SU-DHL-6 (cell line): ENCODE measurements at regions not wholly inside any gene's neighbourhood (a gene's known extent, or its start where the extent isn't known, plus 50 kb on each side); places are given as distances from the start of the nearest gene placed in this dataset.

Experiments used
- H2AFZ ChIP-seq: fragments of 200-600 bp; sonication (generic); 2 replicates; pipeline ENCODE4 v1.6.1; 2014; ENCODE audit warnings: low read depth, mild to moderate bottlenecking, moderate library complexity, mixed read lengths, antibody characterized with exemption, low read length; ENCODE audit not compliant: severe bottlenecking
- H3F3A ChIP-seq: fragments of 200-600 bp; shearing (Covaris generic); 2 replicates; pipeline ENCODE4 v1.6.0; 2016; ENCODE audit warnings: antibody characterized with exemption, mild to moderate bottlenecking; ENCODE audit not compliant: insufficient read depth
- H3K27ac ChIP-seq: fragments of 200-600 bp; sonication (generic); 2 replicates; pipeline ENCODE4 v1.5.1; 2016; ENCODE audit warnings: low read depth, mild to moderate bottlenecking, low read length, moderate library complexity, mixed read lengths
- H3K27me3 ChIP-seq: fragments of 200-600 bp; sonication (generic), shearing (Covaris generic); 2 replicates; pipeline ENCODE4 v1.6.0; 2014; ENCODE audit warnings: mild to moderate bottlenecking, low read length
- H3K36me3 ChIP-seq: fragments of 200-600 bp; sonication (generic); 2 replicates; pipeline ENCODE4 v1.6.1; 2014; ENCODE audit warnings: mild to moderate bottlenecking, low read length, mixed read lengths
- H3K4me2 ChIP-seq: fragments of 300-600, 200-600 bp; shearing (Covaris generic), sonication (generic); 2 replicates; pipeline ENCODE4 v1.6.0; 2014; ENCODE audit warnings: low read length, low read depth, mild to moderate bottlenecking; ENCODE audit not compliant: poor library complexity, severe bottlenecking
- H3K4me3 ChIP-seq: fragments of 200-600 bp; sonication (generic); 2 replicates; pipeline ENCODE4 v1.5.1; 2014; ENCODE audit warnings: antibody characterized with exemption, low read length, mild to moderate bottlenecking, mixed read lengths; ENCODE audit not compliant: insufficient read depth, poor library complexity, severe bottlenecking
- H3K79me2 ChIP-seq: fragments of 200-600 bp; sonication (generic); 2 replicates; pipeline ENCODE4 v1.6.1; 2014; ENCODE audit warnings: mild to moderate bottlenecking, low read length, moderate library complexity; ENCODE audit not compliant: insufficient read depth
- H3K9ac ChIP-seq: fragments of 200-600 bp; sonication (generic); 2 replicates; pipeline ENCODE4 v1.7.0; 2014; ENCODE audit warnings: mild to moderate bottlenecking, low read length
- H3K9me2 ChIP-seq: fragments of 200-600 bp; sonication (generic); replicated peaks from 2 replicates; pipeline ENCODE4 v1.6.1; 2014; ENCODE audit warnings: low read length; ENCODE audit not compliant: insufficient read depth
- H3K9me3 ChIP-seq: fragments of 200-600 bp; sonication (generic); 2 replicates; pipeline ENCODE4 v1.6.1; 2014; ENCODE audit warnings: low read length, mixed read lengths; ENCODE audit not compliant: insufficient read depth
- H4K20me1 ChIP-seq: fragments of 200-600 bp; sonication (generic); 2 replicates; pipeline ENCODE4 v1.6.1; 2014; ENCODE audit warnings: low read depth, mild to moderate bottlenecking, antibody characterized with exemption, low read length, moderate library complexity, mixed read lengths
- CTCF ChIP-seq: fragments of 200-600 bp; sonication (generic); IDR thresholded peaks from one replicate; pipeline ENCODE4 v1.5.1; 2017; ENCODE audit warnings: antibody characterized with exemption, mild to moderate bottlenecking, low read length, moderate library complexity; ENCODE audit not compliant: insufficient read depth, poor library complexity, severe bottlenecking
- EZH2phosphoT487 ChIP-seq: fragments of 200-600 bp; sonication (generic), shearing (Covaris generic); conservative IDR thresholded peaks from 2 replicates; pipeline ENCODE4 v1.6.1; 2018; ENCODE audit warnings: mild to moderate bottlenecking, antibody characterized with exemption, low read length, moderate library complexity, mixed read lengths

GRCh38 chr5:143653766-143654282 is 158.1 kb upstream of the HMHB1 start:
- TF ChIP-seq CTCF: no peak
- TF ChIP-seq EZH2phosphoT487: no peak

GRCh38 chr5:143653256-143653655 is 158.7 kb upstream of the HMHB1 start:
- H3K27ac ChIP-seq: no peak overlapping the region
- H3K79me2 ChIP-seq: no peaks in the 10 kb centered on the region
- H2AFZ ChIP-seq: no peak overlapping the region
- no peak overlapping the region for H3K4me3 ChIP-seq
- no peak overlapping the region for H3K9ac ChIP-seq
- no peak overlapping the region for H3K4me2 ChIP-seq
- H3K36me3 ChIP-seq: no peaks in the 10 kb centered on the region
- no peaks in the 10 kb centered on the region for H3F3A ChIP-seq
- H3K9me3 ChIP-seq: no peaks in the 10 kb centered on the region
- no peak for TF ChIP-seq CTCF
- no peak for TF ChIP-seq EZH2phosphoT487
- H3K9me2 ChIP-seq: no peaks in the 10 kb centered on the region
- H4K20me1 ChIP-seq: no peaks in the 10 kb centered on the region
- no peaks in the 10 kb centered on the region for H3K27me3 ChIP-seq

More at GRCh38 chr5:143653766-143654282, 158.1 kb upstream of the HMHB1 start:
- H2AFZ ChIP-seq: no peak overlapping the region
- H3F3A ChIP-seq: no peaks in the 10 kb centered on the region
- H3K79me2 ChIP-seq: no peaks in the 10 kb centered on the region
- no peak overlapping the region for H3K4me3 ChIP-seq
- no peak overlapping the region for H3K4me2 ChIP-seq
- H3K9ac ChIP-seq: no peak overlapping the region
- H3K9me2 ChIP-seq: no peaks in the 10 kb centered on the region
- H3K27me3 ChIP-seq: no peaks in the 10 kb centered on the region
- H4K20me1 ChIP-seq: no peaks in the 10 kb centered on the region
- no peaks in the 10 kb centered on the region for H3K9me3 ChIP-seq
- H3K27ac ChIP-seq: no peak overlapping the region
- H3K36me3 ChIP-seq: no peaks in the 10 kb centered on the region

- Histone ChIP-seq H3K4me3 (no peak overlapping the region), H3K9ac (no peak overlapping the region), H3K27me3 (no peaks in the 10 kb centered on the region), H3K27ac (no peak overlapping the region), H3F3A (no peaks in the 10 kb centered on the region), H2AFZ (no peak overlapping the region), H3K4me2 (no peak overlapping the region), H3K9me3 (no peaks in the 10 kb centered on the region), H3K9me2 (no peaks in the 10 kb centered on the region), H3K36me3 (no peaks in the 10 kb centered on the region), H4K20me1 (no peaks in the 10 kb centered on the region), H3K79me2 (no peaks in the 10 kb centered on the region)
- TF ChIP-seq EZH2phosphoT487 (no peak), CTCF (no peak)
Observed at GRCh38 chr5:143652108-143652700, 159.8 kb upstream of the HMHB1 start.
